Erythroblast (primary cell): ENCODE measurements at regions not wholly inside any gene's neighbourhood (a gene's known extent, or its start where the extent isn't known, plus 50 kb on each side); places are given as distances from the start of the nearest gene placed in this dataset.

ENCODE experiments used
- GATA1 ChIP-seq: IDR thresholded peaks from 2 replicates; pipeline ENCODE4 v1.6.1; 2011; ENCODE audit warnings: low read depth, mild to moderate bottlenecking, control low read depth, low read length, moderate library complexity
- POLR2A ChIP-seq: IDR thresholded peaks from 2 replicates; pipeline ENCODE4 v1.6.1; 2011; ENCODE audit warnings: mild to moderate bottlenecking, low read length

DNA sequence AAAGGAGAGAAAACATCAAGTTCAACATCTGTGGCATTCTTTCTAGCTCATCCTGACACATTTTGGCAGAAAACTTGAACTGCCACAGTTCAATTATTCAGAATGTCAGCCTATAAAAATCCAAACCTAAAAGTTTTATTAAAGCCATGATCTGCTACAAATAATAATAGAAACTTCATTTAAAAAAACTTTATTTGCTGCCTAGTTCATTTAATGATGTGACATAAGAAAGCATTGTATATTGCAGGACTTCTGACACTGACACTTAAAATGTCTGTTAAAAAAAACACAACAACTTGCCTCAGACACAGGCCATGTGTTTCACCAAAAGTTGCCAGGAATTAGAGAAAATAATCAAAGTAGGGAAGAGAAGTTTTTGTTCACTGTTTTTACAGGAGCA, 88.3 kb upstream of the HTR1E start:
- TF ChIP-seq POLR2A (no peak), GATA1 (no peak)
